HG03196 (cell line): ENCODE measurements at regions not wholly inside any gene's neighbourhood (a gene's known extent, or its start where the extent isn't known, plus 50 kb on each side); places are given as distances from the start of the nearest gene placed in this dataset.

Experiments
- ATAC-seq: cut with Tn5 transposase; IDR thresholded peaks from one replicate; pipeline ENCODE4 v1.9.1; 2021; ENCODE audit not compliant: unreplicated experiment

DNA sequence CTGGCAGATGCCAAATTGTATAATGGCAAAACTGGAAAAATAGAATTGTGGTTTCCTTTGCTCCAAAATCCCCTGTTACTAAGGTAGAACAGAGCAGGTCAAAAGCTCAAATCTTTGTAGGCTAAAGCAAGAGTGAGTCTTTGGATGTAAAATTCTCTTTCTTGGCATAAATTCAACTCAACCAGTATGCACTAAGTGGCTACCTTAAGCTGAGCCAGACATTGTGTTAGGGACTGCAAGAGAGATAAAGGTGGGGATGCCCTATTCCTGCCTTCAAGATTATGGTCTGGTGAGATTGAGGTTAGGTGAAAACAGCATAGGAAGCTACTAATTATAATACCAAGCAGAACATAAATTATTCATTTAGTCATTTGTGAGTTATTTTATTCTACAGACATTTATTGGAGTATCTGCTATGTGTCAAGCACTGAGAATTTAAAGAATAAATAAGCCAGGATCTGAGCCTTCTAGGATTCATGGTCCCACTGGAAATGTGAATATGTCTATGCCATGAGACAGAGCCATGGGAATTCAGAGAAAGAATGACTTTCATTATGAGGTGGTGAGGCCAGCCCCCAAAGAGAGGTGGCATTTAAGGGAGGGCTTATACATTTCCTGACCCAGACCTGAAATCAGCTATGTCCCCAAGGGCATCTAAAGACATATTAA, 198.0 kb upstream of the NCKAP5 start:
- no peak for ATAC-seq

DNA sequence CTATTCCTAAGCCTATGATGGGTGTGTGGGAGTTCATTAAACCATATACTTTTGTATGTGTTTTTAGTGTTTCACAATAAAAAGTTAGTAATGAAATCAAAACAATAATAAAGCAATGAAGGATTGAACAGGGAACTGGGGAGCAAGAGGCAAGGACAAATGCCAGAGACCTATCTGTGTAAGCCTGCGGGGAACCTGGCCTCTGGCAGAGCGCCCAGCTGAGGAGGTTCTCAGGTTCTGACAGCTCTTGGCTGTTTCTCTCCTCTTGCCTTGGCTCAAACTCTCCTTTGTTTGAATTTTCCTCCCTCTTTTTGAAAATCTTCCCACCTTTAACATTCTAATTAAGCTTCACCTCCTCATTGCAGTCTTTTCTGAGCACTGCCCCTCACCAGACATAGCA, 200.0 kb upstream of the NCKAP5 start:
- ATAC-seq, result no peak

DNA sequence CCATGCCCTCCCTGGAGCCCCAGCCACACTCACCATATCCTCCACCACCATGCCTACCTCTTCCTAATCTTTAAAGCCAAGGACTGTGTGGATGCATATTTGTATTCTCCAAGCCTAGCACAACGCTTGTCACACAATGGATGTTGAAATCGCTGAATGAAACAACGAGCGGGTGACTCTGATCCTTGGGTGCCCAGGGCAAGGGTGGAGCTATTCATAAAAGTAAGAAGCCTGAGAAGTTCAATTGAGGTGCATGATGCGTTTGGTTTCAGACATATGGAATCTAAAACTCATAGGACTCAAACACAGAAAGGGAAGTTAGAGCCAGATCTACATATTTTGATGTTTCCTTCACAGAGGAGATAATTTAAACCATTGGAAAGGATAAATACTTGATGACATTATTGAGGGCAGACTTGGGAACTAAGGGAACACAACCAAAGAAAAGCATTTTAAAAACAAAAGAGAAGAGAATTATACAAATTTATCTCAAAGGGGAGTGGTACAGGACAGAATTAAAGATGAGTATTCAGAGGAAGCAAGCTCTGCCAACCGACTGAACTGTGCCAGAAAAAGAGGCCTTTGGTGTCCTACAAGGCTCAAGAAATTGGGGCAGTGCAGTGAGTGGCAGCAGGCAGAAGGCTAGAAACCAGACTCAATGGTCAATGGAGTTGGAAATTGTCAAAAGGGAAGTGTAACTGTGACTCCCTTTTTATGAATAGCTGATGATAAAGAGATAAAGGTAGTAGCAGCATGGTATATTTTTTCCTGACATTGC, 200.6 kb upstream of the NCKAP5 start:
- ATAC-seq, result no peak

DNA sequence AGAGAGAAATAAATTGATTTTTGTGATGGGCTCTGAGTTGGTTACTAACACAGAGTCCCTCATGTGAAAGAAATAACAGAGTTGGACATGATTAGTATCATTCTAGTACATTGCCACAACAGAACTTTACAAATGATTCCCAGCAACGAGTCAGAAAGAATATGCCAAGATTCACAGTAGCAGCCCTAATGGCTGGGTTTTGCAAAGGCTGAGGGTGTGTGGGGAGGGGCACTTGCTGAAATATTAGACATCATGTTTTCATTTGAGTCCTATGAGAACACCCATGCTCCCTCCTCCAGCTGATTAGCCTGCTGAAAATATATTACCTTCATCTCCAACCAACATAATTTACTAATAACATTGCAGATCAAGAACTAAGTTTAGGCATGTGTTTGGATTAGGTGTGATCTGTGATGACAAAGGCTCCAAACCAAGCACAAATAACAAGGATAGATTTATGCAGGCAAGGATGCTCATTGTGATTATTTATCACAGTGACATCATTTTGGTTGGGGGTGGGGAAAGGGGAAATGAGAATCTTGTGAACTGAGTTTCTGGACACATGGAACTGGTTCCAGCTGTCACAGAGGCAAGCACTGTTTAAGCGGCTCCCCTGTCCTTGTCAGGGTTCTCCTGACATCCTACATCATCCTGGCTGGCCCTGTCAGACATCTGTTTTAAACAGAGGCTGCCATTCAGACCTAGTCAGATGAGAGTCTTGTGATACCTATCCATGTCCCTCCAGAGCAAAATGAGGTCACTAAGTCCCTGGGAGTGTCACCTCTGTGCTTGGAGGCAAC, 205.8 kb upstream of the NCKAP5 start:
- ATAC-seq, result no peak

DNA sequence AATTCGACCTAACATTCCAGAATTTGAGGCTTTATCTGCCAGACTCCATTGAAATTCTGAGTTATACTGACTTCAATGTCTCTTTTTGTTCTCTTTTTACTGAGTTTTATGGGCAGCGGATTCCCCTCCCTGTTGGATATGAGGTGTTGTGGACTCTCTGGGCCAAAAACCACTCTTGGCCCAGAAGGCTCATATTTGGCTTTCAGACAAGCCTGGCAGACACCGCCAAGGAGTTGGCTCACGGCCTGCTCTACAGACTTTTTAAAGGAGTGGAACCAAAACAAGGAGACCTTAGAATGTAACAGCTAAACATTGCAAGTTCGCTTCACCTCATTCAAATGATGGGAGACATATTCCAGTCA, 206.4 kb upstream of the NCKAP5 start:
- no peak for ATAC-seq

DNA sequence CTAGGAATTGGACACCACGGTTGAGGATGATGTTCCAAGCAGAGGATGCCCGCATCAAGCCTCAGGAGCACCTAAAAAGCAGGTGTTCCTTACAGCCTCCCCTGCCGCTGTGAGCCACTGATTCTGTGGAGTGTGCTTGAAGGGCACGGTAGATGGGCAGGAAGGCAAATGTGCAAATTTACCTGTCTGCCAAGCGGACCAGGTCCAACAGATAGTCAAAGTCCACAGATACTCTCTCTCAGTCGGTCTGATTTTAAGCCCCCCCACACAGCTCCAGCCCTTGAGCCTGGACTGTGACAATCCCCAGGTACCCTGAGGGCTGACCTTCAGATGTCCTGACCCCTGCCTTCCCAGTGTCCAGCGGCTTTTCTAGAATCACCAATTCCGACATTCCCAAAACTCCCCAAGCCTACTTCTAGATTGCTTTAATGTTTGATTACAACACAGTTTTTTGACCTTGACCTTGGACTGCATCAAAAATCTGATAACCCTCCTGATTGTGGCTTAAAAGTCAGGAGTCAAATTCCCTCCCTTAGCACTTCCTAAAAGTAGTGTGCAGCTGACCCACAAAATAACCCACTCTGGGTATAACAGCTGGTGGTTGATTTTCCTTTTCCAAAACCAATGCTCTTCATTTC, 208.8 kb upstream of the NCKAP5 start:
- no peak for ATAC-seq

DNA sequence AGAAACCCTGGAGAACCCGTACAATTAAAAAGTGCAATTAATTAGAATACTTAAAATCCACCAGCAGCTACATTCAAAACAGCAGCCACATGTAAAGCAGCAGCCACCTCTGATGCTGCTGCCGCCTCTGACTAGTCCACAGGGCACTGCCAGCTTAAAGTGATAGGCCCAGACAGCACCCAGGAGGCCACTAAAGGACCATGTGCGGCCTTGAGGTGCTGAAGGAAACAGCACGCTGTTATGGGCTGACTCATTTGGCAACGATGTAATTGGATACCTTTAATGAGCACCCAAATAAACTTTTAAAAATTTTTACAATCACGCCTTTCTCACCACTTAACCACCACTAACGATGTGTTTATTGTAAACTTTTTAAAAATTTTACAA, 209.3 kb upstream of the NCKAP5 start:
- ATAC-seq, result no peak

DNA sequence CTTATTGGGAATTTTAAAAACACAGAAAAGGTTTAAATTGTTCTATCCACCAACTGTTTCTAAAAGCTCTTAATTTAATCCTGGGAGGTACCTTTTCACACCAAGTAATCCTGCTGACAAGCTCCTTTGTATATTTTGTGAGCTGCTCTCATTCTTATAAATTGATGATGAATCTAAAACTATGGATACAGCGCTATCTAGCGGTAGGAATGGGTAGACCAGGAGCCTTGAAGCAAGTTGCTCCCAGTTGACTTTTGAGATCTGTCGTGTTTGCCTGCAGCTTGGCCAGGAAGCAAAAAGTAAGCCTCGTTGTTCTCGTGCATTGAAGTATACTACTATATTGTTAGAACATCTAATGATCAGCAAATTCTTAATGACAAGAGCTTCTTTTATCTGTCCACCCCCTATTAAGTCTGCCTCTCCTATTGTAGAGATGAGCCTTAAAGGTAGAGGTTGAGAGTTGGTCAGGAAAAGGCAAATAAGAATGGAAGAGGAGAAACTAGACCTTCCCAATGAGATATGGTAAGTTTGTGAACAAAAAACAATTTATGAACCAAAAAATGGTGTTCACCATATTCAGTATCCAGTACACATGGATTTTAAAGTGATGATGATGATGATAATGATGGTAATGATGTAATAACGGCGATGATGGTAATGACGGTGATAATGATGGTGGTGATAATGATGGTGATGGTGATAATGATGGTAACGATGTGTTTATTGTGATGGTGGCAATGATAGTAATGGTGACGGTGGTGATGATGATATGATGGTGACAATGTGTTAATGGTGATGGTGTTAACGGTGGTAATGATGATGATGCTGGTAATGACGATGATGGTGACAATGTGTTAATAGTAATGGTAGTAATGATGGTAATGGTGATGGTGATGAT, 212.1 kb upstream of the NCKAP5 start:
- no peak for ATAC-seq

DNA sequence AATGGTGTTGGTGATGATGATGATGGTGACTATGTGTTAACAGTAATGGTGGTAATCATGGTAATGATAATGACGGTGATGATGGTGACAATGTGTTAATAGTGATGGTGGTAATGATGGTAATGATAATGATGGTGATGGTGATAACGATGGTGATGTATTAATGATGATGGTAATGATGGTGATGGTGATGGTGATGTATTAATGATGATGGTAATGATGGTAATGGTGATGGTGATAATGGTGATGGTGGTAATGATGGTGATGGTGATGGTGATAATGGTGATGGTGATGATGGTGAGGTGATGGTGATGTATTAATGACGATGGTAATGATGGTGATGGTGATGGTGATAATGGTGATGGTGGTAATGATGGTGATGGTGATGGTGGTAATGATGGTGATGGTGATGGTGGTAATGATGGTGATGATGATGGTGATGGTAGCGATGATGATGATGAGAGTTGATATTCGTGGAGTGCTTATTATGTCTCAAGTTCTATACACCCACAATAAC, 212.8 kb upstream of the NCKAP5 start:
- no peak for ATAC-seq

DNA sequence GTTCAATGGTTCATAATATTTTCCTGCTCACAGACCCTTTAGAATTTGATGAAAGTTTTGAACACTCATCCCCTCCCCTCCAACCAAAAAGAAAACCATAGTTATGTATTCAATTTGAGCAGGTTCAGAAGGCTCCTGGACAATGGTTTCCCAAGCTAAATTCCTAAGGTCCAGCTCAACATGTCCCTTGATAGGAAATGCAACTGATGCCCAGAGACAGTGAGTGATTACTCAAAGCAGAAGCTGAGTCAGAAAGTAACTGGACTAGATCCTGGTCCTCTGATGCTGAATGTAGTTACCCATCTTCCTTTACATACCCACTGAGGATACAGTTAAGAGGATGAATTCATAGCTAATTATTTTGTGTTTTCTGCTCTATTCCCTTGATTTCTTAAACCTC, 218.9 kb upstream of the NCKAP5 start:
- no peak for ATAC-seq

DNA sequence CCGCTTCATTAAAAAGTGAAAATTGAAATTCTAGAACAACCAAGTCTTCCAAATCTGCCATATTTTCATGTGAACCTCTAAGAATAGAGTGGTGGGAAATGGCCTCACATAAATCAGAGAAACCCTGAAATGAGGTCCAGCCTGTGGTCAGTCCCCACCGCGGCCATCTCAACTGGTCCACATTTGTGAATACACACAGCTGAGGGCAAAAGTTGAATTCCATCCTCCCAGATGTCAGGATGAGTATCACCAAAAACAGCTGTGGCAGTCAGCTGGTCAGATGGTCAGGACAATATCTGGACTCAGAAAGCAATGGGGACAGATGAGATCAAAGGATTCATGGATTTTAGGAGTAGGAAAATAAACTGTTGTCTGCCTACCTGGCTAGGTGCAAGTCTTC, 219.4 kb upstream of the NCKAP5 start:
- no peak for ATAC-seq

DNA sequence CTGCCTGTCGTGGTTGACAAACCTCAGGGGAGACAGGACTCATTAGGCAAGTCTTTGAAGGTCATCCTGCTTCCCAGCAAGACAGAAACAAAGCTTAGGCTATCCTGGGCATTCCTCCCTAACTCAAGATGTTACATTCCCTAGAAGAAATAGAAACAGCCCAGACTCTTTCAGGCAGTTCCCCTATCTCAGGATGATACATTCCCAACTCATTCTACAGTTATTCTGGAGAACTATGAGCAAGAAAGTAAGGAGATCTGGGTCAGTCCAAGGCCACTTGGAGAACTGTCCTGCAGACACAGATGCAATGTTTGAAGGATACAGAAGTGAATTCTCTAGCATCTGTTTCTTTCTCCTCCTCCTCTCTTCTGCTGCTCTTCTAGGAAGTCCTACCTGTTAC, 220.1 kb upstream of the NCKAP5 start:
- ATAC-seq, result no peak

DNA sequence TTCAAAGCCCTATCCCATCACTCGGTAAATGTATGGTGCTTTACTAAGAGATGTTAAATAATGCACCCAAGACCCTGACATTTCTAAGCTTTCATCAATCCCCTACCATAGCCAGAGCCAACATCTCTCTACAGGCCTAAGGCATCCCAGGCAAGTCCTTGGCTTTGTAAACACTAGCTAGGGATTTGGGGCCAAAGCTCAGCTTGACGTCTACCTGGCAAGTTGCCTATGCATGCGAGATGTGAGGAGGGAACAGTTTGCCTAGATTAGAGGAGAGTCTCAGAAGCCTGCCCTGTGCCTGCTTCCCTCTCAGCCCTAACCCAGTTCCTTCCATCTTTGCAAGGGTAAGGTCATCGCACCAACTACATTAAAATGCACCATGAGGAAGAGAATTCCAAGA, 221.5 kb upstream of the NCKAP5 start:
- ATAC-seq, result no peak

DNA sequence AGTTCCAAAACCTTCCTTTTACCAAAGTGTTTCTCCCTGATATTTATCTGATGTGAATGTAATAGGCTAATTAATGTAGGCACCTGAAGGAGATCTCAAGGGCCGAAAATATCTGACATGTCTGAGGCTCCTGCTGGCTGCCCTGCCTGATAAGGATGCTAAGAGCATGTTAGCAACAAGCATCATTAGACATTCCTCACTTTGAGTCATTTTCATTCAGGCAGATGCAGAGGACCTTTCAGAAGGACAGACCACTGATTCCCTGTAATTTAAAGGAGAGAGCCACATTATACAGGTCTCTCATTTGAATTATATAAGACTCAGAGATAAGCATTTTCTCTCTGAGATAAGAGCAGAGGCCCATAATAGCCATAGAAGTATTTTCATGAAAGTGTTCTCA, 222.4 kb upstream of the NCKAP5 start:
- ATAC-seq, result no peak

DNA sequence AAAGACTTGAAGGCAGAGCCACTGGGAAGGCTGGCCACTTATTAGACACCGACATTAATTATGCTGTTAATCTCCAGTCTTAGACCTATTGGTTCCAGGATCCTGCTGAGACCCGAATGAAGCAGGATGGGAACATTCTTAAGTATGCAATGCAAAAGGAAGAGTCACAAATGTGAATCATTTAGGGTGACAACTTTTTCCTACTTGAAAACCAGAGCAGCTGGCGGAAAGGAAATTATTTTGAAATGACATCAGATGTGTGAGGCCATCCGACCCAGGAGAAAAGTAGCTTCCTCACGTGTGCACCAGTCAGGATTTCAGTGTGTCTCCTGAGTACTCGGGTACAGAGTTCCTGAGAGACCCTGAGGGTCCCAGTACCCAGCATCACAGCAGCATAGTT, 222.9 kb upstream of the NCKAP5 start:
- no peak for ATAC-seq

DNA sequence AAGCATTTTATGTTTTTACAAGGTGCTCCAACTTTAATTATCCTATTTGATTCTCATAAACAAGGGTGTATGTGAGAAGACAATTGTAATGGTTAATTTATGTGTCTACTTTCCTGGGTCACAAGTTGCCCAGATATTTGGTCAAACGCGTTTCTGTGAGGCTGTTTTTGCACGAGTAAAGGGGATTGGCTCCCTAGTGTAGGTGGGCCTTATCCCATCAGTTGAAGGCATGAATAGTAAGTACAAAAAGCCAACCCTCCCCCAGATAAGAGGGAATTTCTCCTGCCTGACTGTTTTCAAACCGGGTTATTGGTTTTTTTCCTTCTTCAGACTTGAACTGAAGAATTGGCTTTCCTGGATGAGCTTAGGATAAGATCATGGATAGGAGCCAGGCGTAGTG, 224.0 kb upstream of the NCKAP5 start:
- no peak for ATAC-seq

DNA sequence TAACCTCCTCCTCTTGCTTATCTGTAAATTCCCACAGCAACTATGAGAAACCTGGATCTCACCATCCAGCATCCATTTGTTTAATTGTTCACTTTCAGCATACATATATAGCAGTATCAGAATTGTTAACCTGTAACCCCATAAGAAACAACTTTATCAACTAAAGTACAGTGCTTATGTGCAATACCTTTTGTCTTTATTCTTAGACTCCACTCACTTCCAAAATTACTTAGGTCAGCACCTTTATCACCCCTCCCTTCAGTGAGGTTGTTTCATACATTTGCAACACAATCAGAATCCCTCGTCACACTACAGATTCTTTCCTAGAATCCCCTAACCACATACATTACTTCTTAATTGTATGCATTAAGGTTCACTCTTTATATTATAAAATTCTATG, 225.9 kb upstream of the NCKAP5 start:
- ATAC-seq, result no peak

DNA sequence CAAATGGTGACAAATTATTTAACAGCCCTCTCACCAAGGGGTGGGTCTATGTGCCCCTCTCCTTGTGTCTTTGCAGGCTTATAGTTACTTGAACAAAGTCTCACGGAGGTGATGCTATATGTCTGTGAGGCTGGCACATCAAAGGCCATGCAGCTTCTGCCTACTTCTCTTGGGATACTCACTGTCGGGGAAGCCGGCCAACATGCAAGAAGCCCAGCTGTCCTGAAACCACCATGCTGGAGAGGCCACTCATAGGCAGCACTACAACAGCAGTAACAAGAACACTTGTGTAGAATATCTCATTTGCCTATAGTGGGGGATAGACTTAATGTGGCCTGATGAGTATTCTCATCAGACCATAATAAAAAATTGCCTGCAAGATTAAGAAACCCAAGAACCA, 233.7 kb upstream of the NCKAP5 start:
- no peak for ATAC-seq

DNA sequence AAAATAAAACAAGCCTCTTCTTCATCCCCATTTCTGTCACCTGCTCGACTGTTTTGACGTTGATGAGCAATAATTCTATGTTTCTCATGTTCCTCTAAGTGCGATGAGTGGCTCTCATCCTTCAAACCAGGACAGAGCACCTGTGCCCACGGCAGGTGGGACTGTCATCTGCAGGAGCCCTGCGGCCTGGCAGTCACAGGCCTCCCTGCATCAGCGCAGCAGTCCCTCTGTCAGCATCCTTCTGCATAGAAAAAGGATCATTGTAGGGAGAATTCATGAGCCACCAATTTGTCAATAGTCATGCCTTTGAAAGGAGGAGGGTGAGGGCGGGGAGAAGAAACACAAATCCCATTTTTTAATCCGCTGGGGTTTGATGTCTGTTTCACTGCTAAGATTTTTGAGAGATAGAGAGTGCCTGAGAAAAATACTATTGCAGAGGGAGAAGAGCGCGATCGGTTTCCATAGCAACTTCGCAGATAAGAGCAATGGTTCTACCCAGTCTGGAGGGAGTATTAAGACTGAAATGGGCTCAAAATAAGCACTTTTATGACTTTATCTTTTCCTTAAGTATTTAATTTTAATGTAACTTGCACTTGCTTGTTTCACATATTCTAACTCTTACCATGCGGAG, 234.3 kb upstream of the NCKAP5 start:
- no peak for ATAC-seq

DNA sequence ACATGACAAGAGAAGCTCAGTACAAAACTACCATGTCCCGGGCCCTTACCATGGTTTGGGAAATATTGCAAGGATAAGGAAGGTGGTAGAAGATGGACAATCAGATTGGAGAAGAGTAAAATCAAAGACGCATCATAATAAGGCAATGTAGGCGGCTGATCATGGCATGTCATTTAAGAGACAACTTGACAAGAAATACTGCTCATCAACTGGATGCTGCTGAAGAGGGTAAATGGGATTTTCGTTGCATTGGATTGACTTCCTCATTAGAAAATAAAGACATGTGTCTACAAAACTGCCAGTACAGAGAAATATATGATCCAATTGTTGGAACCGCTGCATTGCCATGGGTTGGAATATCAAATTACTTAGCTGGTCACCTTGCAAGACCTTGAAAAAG, 238.3 kb upstream of the NCKAP5 start:
- ATAC-seq, result no peak
